ENCODE measurements at regions not wholly inside any gene's neighbourhood (a gene's known extent, or its start where the extent isn't known, plus 50 kb on each side); places are given as distances from the start of the nearest gene placed in this dataset.

- H3F3A ChIP-seq (ENCODE audit: insufficient read depth, low read length), result no peaks in the 10 kb centered on the region
- no peak overlapping the region for H3K4me3 ChIP-seq (ENCODE audit: low read length)
- H3K9ac ChIP-seq (ENCODE audit: low read length), result no peak overlapping the region
- H3K9me2 ChIP-seq (replicated peaks; ENCODE audit: insufficient read depth, low read length), result no peaks in the 10 kb centered on the region
- H3K79me2 ChIP-seq (ENCODE audit: low read length), result no peaks in the 10 kb centered on the region
- no peaks in the 10 kb centered on the region for H3K36me3 ChIP-seq (replicated peaks; ENCODE audit: insufficient read depth, low read length)
- no peaks in the 10 kb centered on the region for H4K20me1 ChIP-seq (ENCODE audit: insufficient read depth, low read length)
- no peaks in the 10 kb centered on the region for H3K27me3 ChIP-seq (replicated peaks; ENCODE audit: insufficient read depth, low read length)
- DNase-seq, result no peak
- H3K9me3 ChIP-seq (replicated peaks; ENCODE audit: insufficient read depth, low read length), result no peaks in the 10 kb centered on the region
- H2AFZ ChIP-seq (ENCODE audit: low read length), result no peak overlapping the region
- TF ChIP-seq EZH2phosphoT487 (IDR thresholded peaks at IDR 0.05; ENCODE audit: low read length), result no peak
- no peak for TF ChIP-seq CTCF (IDR thresholded peaks at IDR 0.05; ENCODE audit: low read length)
- TF ChIP-seq EZH2 (optimal IDR thresholded peaks at IDR 0.05; ENCODE audit: low read depth, low read length), result no peak
- no peaks in the 10 kb centered on the region for H3K4me1 ChIP-seq (ENCODE audit: low read length)
- no peak overlapping the region for H3K27ac ChIP-seq (ENCODE audit: low read length)
- no peak overlapping the region for H3K4me2 ChIP-seq (ENCODE audit: low read depth, low read length)
Observed at GRCh38 chr18:22524783-22525182, 107.1 kb upstream of the CTAGE1 start.

DNA sequence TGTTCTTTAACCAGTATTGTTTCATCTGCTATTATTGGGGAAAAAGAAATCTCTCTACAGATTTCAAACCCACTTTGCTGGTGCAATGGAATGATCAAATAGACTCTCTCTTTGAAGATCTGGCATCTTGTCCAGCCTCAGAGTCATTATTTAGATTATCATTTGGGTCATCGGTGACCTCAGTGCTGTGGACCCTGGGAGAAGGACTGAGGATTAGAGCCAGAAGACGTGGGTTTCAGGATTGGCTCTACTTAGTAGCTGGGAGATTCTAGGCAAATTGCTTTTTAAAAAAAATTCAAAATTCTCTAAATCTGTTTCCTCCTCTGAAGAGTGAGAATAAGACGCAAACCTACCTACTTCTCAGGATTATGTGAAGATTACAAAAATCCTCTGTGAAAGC, 107.6 kb upstream of the CTAGE1 start:
- no peaks in the 10 kb centered on the region for H4K20me1 ChIP-seq (ENCODE audit: insufficient read depth, low read length)
- H3K9me2 ChIP-seq (replicated peaks; ENCODE audit: insufficient read depth, low read length), result no peaks in the 10 kb centered on the region
- no peak overlapping the region for H3K9ac ChIP-seq (ENCODE audit: low read length)
- no peaks in the 10 kb centered on the region for H3K79me2 ChIP-seq (ENCODE audit: low read length)
- H3K36me3 ChIP-seq (replicated peaks; ENCODE audit: insufficient read depth, low read length), result no peaks in the 10 kb centered on the region
- TF ChIP-seq EZH2phosphoT487 (IDR thresholded peaks at IDR 0.05; ENCODE audit: low read length) (no peak), EZH2 (optimal IDR thresholded peaks at IDR 0.05; ENCODE audit: low read depth, low read length) (no peak), CTCF (IDR thresholded peaks at IDR 0.05; ENCODE audit: low read length) (no peak)
- H3K9me3 ChIP-seq (replicated peaks; ENCODE audit: insufficient read depth, low read length), result no peaks in the 10 kb centered on the region
- DNase-seq, result no peak
- H2AFZ ChIP-seq (ENCODE audit: low read length), result no peak overlapping the region
- H3K27ac ChIP-seq (ENCODE audit: low read length), result no peak overlapping the region
- no peaks in the 10 kb centered on the region for H3K27me3 ChIP-seq (replicated peaks; ENCODE audit: insufficient read depth, low read length)
- no peaks in the 10 kb centered on the region for H3K4me1 ChIP-seq (ENCODE audit: low read length)
- H3K4me3 ChIP-seq (ENCODE audit: low read length), result no peak overlapping the region
- H3F3A ChIP-seq (ENCODE audit: insufficient read depth, low read length), result no peaks in the 10 kb centered on the region
- no peak overlapping the region for H3K4me2 ChIP-seq (ENCODE audit: low read depth, low read length)

- Histone ChIP-seq H3K79me2 (ENCODE audit: low read length) (no peaks in the 10 kb centered on the region), H3K9me3 (replicated peaks; ENCODE audit: insufficient read depth, low read length) (no peaks in the 10 kb centered on the region), H3K36me3 (replicated peaks; ENCODE audit: insufficient read depth, low read length) (no peaks in the 10 kb centered on the region), H4K20me1 (ENCODE audit: insufficient read depth, low read length) (no peaks in the 10 kb centered on the region), H3K4me2 (ENCODE audit: low read depth, low read length) (no peak overlapping the region), H3K9me2 (replicated peaks; ENCODE audit: insufficient read depth, low read length) (no peaks in the 10 kb centered on the region), H3K4me3 (ENCODE audit: low read length) (no peak overlapping the region), H3K27me3 (replicated peaks; ENCODE audit: insufficient read depth, low read length) (no peaks in the 10 kb centered on the region), H3K27ac (ENCODE audit: low read length) (no peak overlapping the region), H3K9ac (ENCODE audit: low read length) (no peak overlapping the region), H3K4me1 (ENCODE audit: low read length) (no peaks in the 10 kb centered on the region), H2AFZ (ENCODE audit: low read length) (no peak overlapping the region), H3F3A (ENCODE audit: insufficient read depth, low read length) (no peaks in the 10 kb centered on the region)
- DNase-seq, result no peak
- TF ChIP-seq CTCF (IDR thresholded peaks at IDR 0.05; ENCODE audit: low read length), result no peak
- no peak for TF ChIP-seq EZH2 (optimal IDR thresholded peaks at IDR 0.05; ENCODE audit: low read depth, low read length)
- TF ChIP-seq EZH2phosphoT487 (IDR thresholded peaks at IDR 0.05; ENCODE audit: low read length), result no peak
Observed at GRCh38 chr18:22525883-22526282, 108.2 kb upstream of the CTAGE1 start.

Data from MM.1S (cell line).